ENCODE measurements at regions not wholly inside any gene's neighbourhood (a gene's known extent, or its start where the extent isn't known, plus 50 kb on each side); places are given as distances from the start of the nearest gene placed in this dataset.

DNA sequence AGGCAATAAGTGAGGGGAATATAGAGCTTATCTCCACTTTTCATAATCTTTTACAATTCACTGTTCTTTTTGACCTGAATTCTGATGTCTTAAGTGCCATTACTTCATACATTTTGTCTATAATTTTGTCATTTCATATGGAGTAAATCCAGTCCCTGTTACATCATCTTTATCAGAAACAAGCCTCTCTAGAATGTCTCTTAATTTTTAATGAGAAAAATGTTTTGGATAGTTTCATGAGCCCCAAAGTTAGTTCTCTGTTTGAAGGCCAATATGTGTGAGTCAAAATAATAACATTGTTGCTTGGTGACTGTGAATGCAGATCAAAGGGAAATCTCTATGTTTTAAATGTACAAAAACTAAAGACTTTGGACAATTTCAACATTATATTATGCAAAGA, 329.6 kb upstream of the ARRDC3 start:
- no peak for TF ChIP-seq CTCF (IDR thresholded peaks at IDR 0.05; ENCODE audit: low read length, missing control alignments)
- no peak overlapping the region for H3K4me3 ChIP-seq (replicated peaks; ENCODE audit: low read depth, low read length)
- no peak for DNase-seq (ENCODE audit: low read depth)

DNA sequence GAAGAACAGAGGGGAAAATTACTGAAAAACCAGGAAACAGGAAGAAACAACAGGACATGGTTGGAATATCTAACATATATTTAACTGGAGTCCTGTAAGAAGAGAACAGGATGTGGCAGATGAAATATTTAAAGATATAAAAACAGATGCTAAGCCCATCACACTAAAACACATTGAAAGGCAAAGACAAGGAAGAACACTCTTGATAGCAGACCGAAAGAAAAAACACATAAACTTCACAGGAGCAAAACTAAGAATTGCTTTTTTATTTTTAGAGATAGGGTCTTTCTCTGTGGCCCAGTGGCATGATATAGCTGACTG, 324.4 kb upstream of the ARRDC3 start:
- TF ChIP-seq CTCF (IDR thresholded peaks at IDR 0.05; ENCODE audit: low read length, missing control alignments) = no peak
- DNase-seq (ENCODE audit: low read depth) = no peak
- H3K4me3 ChIP-seq (replicated peaks; ENCODE audit: low read depth, low read length) = no peak overlapping the region

DNA sequence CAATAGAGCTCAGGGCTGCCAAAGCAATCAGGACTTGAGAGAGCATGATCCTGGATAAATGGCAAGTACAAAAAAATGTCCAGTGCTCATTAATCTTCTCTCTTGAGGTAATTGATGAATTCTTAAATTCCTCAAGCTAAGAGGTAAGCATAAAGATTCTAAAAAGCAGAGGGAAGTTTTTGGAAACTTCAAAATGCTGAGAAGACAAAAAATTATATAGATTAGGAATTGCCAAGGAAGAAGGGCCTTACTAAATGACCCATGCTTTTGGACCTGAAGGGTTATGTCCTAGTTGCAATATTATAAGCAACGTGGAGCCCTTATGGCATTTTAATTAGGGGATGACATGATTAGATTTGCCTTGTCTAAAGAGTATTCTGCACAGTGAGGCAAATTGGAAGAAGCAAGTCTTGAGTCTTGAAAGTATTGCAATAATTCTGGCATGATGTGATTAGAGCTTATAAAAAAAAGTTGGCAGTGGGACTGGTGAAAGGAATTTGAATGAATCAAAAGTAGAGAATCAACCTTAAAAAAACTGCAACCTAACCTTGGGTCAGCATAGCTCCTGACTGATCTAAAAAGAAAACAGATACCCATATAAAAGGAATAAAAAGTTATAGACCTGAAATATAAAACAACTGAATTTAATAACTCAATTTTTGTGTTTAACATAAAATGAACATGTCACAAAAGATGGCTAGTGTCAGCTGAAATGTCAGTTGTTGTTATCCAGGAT, 323.8 kb upstream of the ARRDC3 start:
- TF ChIP-seq CTCF (IDR thresholded peaks at IDR 0.05; ENCODE audit: low read length, missing control alignments) = no peak
- H3K4me3 ChIP-seq (replicated peaks; ENCODE audit: low read depth, low read length) = no peak overlapping the region
- peak; percentile 17 for DNase-seq (ENCODE audit: low read depth)

DNA sequence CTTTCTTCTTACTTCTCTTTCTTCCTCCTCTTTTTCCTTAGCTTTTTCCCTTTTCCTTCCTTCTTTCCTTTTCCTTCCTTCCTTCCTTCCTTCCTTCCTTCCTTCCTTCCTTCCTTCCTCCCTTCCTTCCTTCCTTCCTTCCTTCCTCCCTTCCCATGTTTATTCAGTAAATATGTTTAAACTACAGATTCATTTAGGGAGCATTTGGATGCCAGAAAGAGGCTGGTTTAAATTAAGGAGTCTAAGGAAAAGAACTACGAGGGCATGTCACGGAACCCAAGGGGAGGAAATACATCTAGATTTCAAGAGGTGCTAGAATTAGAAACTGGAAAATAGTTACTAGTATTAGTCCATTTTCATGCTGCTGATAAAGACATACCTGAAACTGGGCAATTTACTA, 320.0 kb upstream of the ARRDC3 start:
- no peak for DNase-seq (ENCODE audit: low read depth)
- no peak for TF ChIP-seq CTCF (IDR thresholded peaks at IDR 0.05; ENCODE audit: low read length, missing control alignments)
- H3K4me3 ChIP-seq (replicated peaks; ENCODE audit: low read depth, low read length) = no peak overlapping the region

- DNase-seq (ENCODE audit: low read depth) = no peak
- no peak for TF ChIP-seq CTCF (IDR thresholded peaks at IDR 0.05; ENCODE audit: low read length, missing control alignments)
- no peak overlapping the region for H3K4me3 ChIP-seq (replicated peaks; ENCODE audit: low read depth, low read length)
Measured at GRCh38 chr5:91699429-91699828, 316.3 kb upstream of the ARRDC3 start.

DNA sequence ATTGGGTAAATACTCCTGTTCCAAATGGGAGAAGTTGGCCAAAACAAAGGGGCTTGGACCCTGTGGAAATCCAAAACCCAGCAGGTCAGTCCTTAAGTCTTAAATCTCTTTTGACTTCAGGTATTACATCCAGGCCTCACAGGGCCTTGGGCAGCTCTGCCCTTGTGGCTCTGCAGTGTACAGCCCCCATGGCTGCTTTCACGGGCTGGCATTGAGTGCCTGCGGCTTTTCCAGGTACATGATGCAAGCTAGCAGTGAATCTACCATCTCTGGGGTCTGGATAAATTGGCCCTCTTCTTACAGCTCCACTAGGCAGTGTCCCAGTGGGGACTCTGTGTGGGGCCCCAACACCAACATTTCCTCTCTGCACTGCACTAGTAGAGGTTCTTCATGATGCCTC, 308.5 kb upstream of the ARRDC3 start:
- DNase-seq (ENCODE audit: low read depth) = no peak
- H3K4me3 ChIP-seq (replicated peaks; ENCODE audit: low read depth, low read length) = no peak overlapping the region
- TF ChIP-seq CTCF (IDR thresholded peaks at IDR 0.05; ENCODE audit: low read length, missing control alignments) = no peak

DNA sequence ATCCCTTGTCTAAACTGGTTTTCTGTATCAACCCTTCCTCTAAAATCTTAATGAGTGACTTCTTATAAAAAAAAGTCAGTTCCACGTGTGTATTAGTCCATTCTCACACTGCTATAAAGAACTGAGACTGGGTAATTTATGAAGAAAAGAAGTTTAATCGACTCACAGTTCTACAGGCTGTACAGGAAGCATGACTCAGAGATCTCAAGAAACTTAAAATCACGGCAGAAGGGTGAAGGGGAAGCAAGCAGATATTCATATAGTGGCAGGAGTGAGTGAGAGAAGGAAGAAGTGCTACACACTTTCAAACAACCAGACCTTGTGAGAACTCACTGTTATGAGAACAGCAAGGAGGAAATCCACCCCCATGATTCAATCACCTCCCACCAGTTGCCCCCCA, 307.8 kb upstream of the ARRDC3 start:
- TF ChIP-seq CTCF (IDR thresholded peaks at IDR 0.05; ENCODE audit: low read length, missing control alignments) = no peak
- H3K4me3 ChIP-seq (replicated peaks; ENCODE audit: low read depth, low read length) = no peak overlapping the region
- DNase-seq (ENCODE audit: low read depth) = peak; percentile 3
